ENCODE measurements at regions not wholly inside any gene's neighbourhood (a gene's known extent, or its start where the extent isn't known, plus 50 kb on each side); places are given as distances from the start of the nearest gene placed in this dataset.
"Not testable (repeated sequence)": the region's sequence is repeated elsewhere in the genome, so short reads cannot be mapped to it uniquely, and the experiment has no call there.

DNA sequence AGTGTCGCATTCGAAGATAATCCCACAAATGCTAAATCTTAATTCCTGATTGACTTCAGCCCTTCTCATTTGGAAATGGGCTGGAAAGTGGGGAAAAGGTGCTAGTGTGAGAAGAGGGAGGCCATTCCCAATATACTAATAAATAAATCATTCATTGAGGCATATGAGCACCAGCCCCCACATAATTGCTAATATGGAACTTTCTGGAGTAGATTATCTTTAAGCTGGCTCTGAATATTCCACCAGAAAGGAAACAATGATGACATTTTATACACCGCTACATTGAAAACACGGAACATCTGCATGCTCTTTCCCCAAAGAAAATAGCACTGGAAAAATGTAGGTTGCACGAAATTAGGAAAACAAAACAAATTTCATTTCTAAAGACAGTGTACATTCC lies 376.1 kb downstream of the BCL2L11 start:
- H3K27me3 ChIP-seq (ENCODE audit: control insufficient read depth in 2 of 2, insufficient read depth in 2 of 2, low read length in 2 of 2); H3K27ac ChIP-seq (ENCODE audit: low read depth in 2 of 2, low read length in 2 of 2); H3K36me3 ChIP-seq (ENCODE audit: control insufficient read depth in 2 of 2, insufficient read depth in 2 of 2, low read length in 2 of 2); H3K9me3 ChIP-seq (ENCODE audit: control insufficient read depth in 2 of 2, low read length in 2 of 2); H3K9ac ChIP-seq (ENCODE audit: low read depth in 1 of 2, low read length in 2 of 2); H3K4me3 ChIP-seq (ENCODE audit: low read length in 2 of 2); H3K4me1 ChIP-seq (ENCODE audit: control insufficient read depth in 2 of 2, insufficient read depth in 2 of 2, low read length in 2 of 2): not testable (repeated sequence)

DNA sequence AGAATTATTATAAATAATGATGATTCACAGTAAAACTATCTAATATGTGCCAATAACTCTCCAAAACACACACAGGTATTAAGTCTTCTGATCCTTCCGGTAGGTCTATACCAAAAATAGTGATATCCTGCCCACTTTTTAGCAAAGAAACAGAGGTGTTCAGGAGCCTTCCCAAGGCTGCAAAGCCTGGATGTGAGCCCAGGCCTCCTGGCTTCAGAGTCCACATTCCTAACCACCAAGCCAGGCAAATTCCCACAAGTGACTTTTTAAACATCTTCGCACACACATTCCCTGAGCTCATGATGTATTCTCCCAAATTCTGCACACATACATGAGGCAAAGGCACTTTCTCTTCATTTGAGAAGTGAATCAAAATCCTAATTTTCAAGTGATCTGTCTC lies 376.6 kb downstream of the BCL2L11 start:
- H3K27me3 ChIP-seq (ENCODE audit: control insufficient read depth in 2 of 2, insufficient read depth in 2 of 2, low read length in 2 of 2); H3K9ac ChIP-seq (ENCODE audit: low read depth in 1 of 2, low read length in 2 of 2); H3K4me1 ChIP-seq (ENCODE audit: control insufficient read depth in 2 of 2, insufficient read depth in 2 of 2, low read length in 2 of 2); H3K27ac ChIP-seq (ENCODE audit: low read depth in 2 of 2, low read length in 2 of 2); H3K9me3 ChIP-seq (ENCODE audit: control insufficient read depth in 2 of 2, low read length in 2 of 2); H3K36me3 ChIP-seq (ENCODE audit: control insufficient read depth in 2 of 2, insufficient read depth in 2 of 2, low read length in 2 of 2); H3K4me3 ChIP-seq (ENCODE audit: low read length in 2 of 2): not testable (repeated sequence)

DNA sequence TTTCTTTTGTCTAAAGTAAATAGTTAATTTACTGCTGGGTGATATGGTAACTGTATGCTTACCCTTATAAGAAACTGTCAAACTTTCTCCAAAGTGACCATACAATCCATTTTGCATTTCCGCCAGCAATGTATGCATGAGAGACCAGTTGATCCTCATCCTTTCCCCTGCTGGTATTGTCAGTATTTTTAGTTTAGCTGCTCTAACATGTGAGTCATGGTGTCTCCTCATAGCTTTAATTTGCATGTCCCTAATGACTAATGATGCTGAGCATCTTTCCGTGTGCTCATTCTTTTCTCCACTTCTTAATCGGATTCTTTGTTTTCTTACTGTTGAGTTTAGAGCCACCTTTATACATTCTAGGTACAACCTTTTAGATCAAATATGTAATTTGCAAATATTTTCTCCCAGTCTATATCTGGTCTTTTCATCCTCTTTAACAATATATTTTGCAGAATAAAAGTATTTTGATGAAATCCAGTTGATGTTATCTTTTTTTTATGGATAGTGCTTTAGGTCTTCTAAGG lies 379.9 kb downstream of the BCL2L11 start:
- not testable (repeated sequence) for H3K27me3 ChIP-seq (ENCODE audit: control insufficient read depth in 2 of 2, insufficient read depth in 2 of 2, low read length in 2 of 2); H3K4me3 ChIP-seq (ENCODE audit: low read length in 2 of 2); H3K27ac ChIP-seq (ENCODE audit: low read depth in 2 of 2, low read length in 2 of 2); H3K9ac ChIP-seq (ENCODE audit: low read depth in 1 of 2, low read length in 2 of 2); H3K4me1 ChIP-seq (ENCODE audit: control insufficient read depth in 2 of 2, insufficient read depth in 2 of 2, low read length in 2 of 2); H3K36me3 ChIP-seq (ENCODE audit: control insufficient read depth in 2 of 2, insufficient read depth in 2 of 2, low read length in 2 of 2); H3K9me3 ChIP-seq (ENCODE audit: control insufficient read depth in 2 of 2, low read length in 2 of 2)

DNA sequence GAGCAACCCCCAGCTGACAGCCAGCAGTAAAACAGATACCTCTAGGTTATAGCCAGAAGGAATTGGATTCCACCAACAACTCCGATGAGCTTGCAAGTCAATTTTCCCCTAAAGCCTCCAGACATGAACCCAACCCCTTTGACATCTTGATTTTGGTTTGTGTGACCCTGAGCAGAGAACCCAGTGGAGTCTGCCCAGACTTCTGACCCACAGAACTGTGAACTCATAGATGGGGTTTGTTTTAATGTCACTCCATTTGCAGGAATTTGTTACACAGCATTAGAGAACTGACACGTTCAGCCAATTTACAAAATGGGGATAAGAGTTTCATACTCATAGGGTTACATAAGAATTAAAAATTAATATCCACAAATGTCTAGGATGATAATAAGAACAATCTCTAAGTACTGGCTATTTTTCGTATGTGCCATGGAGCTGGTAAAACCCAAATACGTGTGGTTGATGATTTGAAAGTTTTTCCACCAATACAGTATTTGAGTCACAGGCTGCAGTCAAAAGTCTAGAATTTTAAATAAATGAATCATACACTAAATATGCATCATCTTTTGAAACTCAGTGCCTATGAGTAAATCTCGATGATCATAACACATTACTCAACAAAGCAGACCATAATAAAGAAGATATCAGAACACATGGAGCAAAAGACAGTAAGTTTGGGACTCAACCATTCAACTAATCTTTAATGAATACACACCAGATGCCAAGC lies 380.0 kb downstream of the ANAPC1 start:
- not testable (repeated sequence) for H3K9ac ChIP-seq (ENCODE audit: low read depth in 1 of 2, low read length in 2 of 2); H3K9me3 ChIP-seq (ENCODE audit: control insufficient read depth in 2 of 2, low read length in 2 of 2)

DNA sequence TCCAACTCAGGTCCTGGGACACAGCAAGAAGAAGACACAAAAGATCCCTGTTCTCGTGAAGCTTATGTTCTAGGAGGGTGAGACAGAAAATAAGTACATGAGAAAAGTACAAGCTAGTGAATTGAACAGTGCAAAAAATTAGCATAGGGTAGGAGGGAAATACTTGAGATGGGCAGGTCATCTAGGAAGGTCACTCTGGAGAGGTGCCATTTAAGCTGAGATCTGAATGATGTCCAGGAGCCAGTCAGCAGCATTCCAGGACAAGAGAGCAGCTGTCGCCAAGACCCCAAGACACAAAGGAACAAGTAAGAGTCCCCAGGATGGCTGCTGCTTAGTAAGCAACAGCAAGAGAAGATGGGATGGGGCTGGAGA lies 379.4 kb downstream of the ANAPC1 start:
- not testable (repeated sequence) for H3K4me3 ChIP-seq (ENCODE audit: low read length in 2 of 2); H3K4me1 ChIP-seq (ENCODE audit: control insufficient read depth in 2 of 2, insufficient read depth in 2 of 2, low read length in 2 of 2); H3K9ac ChIP-seq (ENCODE audit: low read depth in 1 of 2, low read length in 2 of 2); H3K27me3 ChIP-seq (ENCODE audit: control insufficient read depth in 2 of 2, insufficient read depth in 2 of 2, low read length in 2 of 2); H3K36me3 ChIP-seq (ENCODE audit: control insufficient read depth in 2 of 2, insufficient read depth in 2 of 2, low read length in 2 of 2); H3K9me3 ChIP-seq (ENCODE audit: control insufficient read depth in 2 of 2, low read length in 2 of 2); H3K27ac ChIP-seq (ENCODE audit: low read depth in 2 of 2, low read length in 2 of 2)

More for the DNA sequence above, 380.0 kb downstream of the ANAPC1 start:
- H3K36me3 ChIP-seq (ENCODE audit: control insufficient read depth in 2 of 2, insufficient read depth in 2 of 2, low read length in 2 of 2); H3K4me1 ChIP-seq (ENCODE audit: control insufficient read depth in 2 of 2, insufficient read depth in 2 of 2, low read length in 2 of 2); H3K27ac ChIP-seq (ENCODE audit: low read depth in 2 of 2, low read length in 2 of 2); H3K4me3 ChIP-seq (ENCODE audit: low read length in 2 of 2); H3K27me3 ChIP-seq (ENCODE audit: control insufficient read depth in 2 of 2, insufficient read depth in 2 of 2, low read length in 2 of 2): not testable (repeated sequence)

DNA sequence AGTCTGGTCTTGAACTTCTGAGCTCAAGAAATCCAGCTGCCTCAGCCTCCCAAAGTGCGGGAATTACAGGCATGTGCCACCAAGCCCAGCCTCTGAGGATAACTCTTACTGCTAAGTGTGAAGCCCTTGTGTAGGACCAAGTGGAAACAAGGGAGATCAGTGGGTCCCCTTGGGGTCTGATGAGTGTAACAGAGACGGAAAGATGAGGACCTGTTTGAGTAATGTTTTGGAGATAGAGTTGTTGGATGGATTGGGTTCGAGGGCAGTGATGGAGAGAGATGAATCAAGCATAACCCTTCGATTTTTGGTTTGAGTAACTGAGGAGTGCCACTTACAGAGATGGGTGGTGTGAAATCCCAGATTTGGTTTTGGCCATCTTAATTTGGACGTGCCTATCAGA lies 378.7 kb downstream of the ANAPC1 start:
- H3K9me3 ChIP-seq (ENCODE audit: control insufficient read depth in 2 of 2, low read length in 2 of 2); H3K27ac ChIP-seq (ENCODE audit: low read depth in 2 of 2, low read length in 2 of 2); H3K4me1 ChIP-seq (ENCODE audit: control insufficient read depth in 2 of 2, insufficient read depth in 2 of 2, low read length in 2 of 2); H3K36me3 ChIP-seq (ENCODE audit: control insufficient read depth in 2 of 2, insufficient read depth in 2 of 2, low read length in 2 of 2); H3K4me3 ChIP-seq (ENCODE audit: low read length in 2 of 2); H3K27me3 ChIP-seq (ENCODE audit: control insufficient read depth in 2 of 2, insufficient read depth in 2 of 2, low read length in 2 of 2); H3K9ac ChIP-seq (ENCODE audit: low read depth in 1 of 2, low read length in 2 of 2): not testable (repeated sequence)

DNA sequence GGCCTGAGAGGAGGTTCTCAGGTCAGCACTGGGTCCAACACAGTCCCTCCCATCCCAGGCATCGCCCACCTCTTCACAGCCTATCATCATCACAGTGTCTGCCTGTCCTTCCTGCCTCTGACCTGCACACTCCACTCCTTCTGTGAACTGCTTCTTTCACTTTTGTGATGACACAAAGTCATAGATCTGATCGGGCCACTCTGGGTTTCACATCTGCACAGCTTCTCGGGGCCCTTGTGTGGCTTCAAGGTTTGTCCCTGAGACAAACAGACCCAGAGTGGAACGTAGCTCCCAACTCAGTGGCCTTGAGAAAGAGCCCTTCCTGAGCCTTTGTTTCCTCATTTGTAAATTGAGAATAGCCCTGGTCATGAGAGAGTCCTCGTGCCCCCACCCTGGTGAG lies 377.1 kb downstream of the ANAPC1 start:
- not testable (repeated sequence) for H3K9ac ChIP-seq (ENCODE audit: low read depth in 1 of 2, low read length in 2 of 2); H3K4me1 ChIP-seq (ENCODE audit: control insufficient read depth in 2 of 2, insufficient read depth in 2 of 2, low read length in 2 of 2); H3K4me3 ChIP-seq (ENCODE audit: low read length in 2 of 2)

DNA sequence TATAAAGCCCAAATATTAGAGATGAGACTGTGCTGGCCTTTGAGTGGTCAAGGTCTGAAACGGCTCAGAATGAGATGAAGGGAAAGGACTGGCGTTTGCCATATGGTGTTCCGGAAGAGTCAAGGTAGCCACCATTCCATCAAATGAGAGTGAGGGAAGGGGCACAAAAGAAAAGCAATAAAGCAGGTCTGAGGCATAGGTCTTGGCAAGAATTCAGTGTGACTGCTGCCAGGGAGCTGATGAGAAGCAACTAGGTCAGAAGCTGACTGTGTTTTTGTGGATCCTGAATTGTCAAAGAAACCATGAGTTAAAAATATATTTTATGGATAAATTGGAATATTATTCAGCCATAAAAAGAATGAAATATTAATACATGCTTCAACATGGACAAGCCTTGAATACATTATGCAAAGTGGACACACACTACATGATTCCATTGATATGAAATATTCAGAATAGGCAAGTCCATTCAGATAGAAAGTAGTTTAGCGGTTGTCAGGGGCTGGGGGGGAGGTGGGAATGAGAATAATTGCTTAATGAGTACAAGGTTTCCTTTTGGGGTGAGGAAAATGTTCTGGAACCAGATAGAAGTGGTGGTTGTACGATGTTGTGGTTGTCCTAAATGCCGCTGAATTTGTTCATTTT lies 374.6 kb downstream of the ANAPC1 start:
- not testable (repeated sequence) for H3K27me3 ChIP-seq (ENCODE audit: control insufficient read depth in 2 of 2, insufficient read depth in 2 of 2, low read length in 2 of 2); H3K36me3 ChIP-seq (ENCODE audit: control insufficient read depth in 2 of 2, insufficient read depth in 2 of 2, low read length in 2 of 2); H3K4me1 ChIP-seq (ENCODE audit: control insufficient read depth in 2 of 2, insufficient read depth in 2 of 2, low read length in 2 of 2); H3K9ac ChIP-seq (ENCODE audit: low read depth in 1 of 2, low read length in 2 of 2); H3K4me3 ChIP-seq (ENCODE audit: low read length in 2 of 2); H3K27ac ChIP-seq (ENCODE audit: low read depth in 2 of 2, low read length in 2 of 2); H3K9me3 ChIP-seq (ENCODE audit: control insufficient read depth in 2 of 2, low read length in 2 of 2)

More for the DNA sequence above, 377.1 kb downstream of the ANAPC1 start:
- H3K27ac ChIP-seq (ENCODE audit: low read depth in 2 of 2, low read length in 2 of 2); H3K9me3 ChIP-seq (ENCODE audit: control insufficient read depth in 2 of 2, low read length in 2 of 2); H3K36me3 ChIP-seq (ENCODE audit: control insufficient read depth in 2 of 2, insufficient read depth in 2 of 2, low read length in 2 of 2); H3K27me3 ChIP-seq (ENCODE audit: control insufficient read depth in 2 of 2, insufficient read depth in 2 of 2, low read length in 2 of 2): not testable (repeated sequence)

DNA sequence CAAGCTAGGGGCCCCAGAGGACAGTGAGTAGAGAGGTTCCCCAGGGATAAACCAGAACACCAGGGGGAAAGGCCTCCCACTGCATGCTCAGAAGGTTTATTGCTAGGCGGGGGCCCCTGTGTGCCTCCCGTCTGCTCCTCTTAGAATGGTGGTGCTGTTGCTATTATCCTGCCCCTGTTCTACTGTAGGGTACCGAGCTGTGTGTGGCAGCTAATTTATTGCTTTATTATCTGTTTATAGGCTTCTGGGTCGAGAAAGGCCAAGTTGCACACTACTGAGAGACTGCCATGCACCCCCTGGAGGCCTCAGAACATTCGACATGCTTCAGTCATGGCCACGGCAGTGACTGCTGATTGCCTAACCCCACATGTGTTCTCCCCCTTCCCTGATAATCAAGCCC lies 373.6 kb downstream of the ANAPC1 start:
- H3K4me3 ChIP-seq (ENCODE audit: low read length in 2 of 2); H3K9ac ChIP-seq (ENCODE audit: low read depth in 1 of 2, low read length in 2 of 2); H3K27me3 ChIP-seq (ENCODE audit: control insufficient read depth in 2 of 2, insufficient read depth in 2 of 2, low read length in 2 of 2); H3K4me1 ChIP-seq (ENCODE audit: control insufficient read depth in 2 of 2, insufficient read depth in 2 of 2, low read length in 2 of 2); H3K36me3 ChIP-seq (ENCODE audit: control insufficient read depth in 2 of 2, insufficient read depth in 2 of 2, low read length in 2 of 2); H3K9me3 ChIP-seq (ENCODE audit: control insufficient read depth in 2 of 2, low read length in 2 of 2); H3K27ac ChIP-seq (ENCODE audit: low read depth in 2 of 2, low read length in 2 of 2): not testable (repeated sequence)

DNA sequence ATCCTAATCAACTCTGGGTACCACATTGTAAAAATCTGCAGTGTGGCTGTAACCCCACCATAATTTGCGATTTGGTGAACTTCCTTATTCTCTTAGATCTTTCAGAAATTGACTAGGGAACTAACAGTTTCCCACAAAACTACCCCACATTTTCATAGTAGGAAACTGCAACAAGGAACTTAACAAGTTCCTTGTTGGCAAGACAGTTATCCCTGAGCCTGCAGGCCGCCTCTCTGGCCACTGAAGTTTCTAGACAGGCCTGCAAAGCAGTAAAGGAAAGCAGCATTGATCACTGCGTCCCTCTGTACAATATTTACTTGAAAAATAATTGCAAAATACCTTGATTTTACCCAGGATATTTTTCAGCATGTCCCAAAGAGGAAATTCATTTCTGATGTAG lies 372.9 kb downstream of the ANAPC1 start:
- H3K4me3 ChIP-seq (ENCODE audit: low read length in 2 of 2); H3K36me3 ChIP-seq (ENCODE audit: control insufficient read depth in 2 of 2, insufficient read depth in 2 of 2, low read length in 2 of 2); H3K9me3 ChIP-seq (ENCODE audit: control insufficient read depth in 2 of 2, low read length in 2 of 2); H3K4me1 ChIP-seq (ENCODE audit: control insufficient read depth in 2 of 2, insufficient read depth in 2 of 2, low read length in 2 of 2); H3K27ac ChIP-seq (ENCODE audit: low read depth in 2 of 2, low read length in 2 of 2); H3K27me3 ChIP-seq (ENCODE audit: control insufficient read depth in 2 of 2, insufficient read depth in 2 of 2, low read length in 2 of 2); H3K9ac ChIP-seq (ENCODE audit: low read depth in 1 of 2, low read length in 2 of 2): not testable (repeated sequence)

All from mucosa of rectum (tissue), 2 donors.